ENCODE measurements at regions not wholly inside any gene's neighbourhood (a gene's known extent, or its start where the extent isn't known, plus 50 kb on each side); places are given as distances from the start of the nearest gene placed in this dataset.

- TF ChIP-seq SUZ12 (IDR thresholded peaks at IDR 0.05; ENCODE audit: extremely low read depth, insufficient read depth, insufficient read length) (no peak), YY1 (IDR thresholded peaks at IDR 0.05; ENCODE audit: insufficient read depth, insufficient read length) (no peak)
These were observed 65.9 kb upstream of the KLHL25 start for GRCh38 chr15:85860394-85861161.
